GM19043 (cell line): ENCODE measurements at regions not wholly inside any gene's neighbourhood (a gene's known extent, or its start where the extent isn't known, plus 50 kb on each side); places are given as distances from the start of the nearest gene placed in this dataset.
"Not testable (repeated sequence)": the region's sequence is repeated elsewhere in the genome, so short reads cannot be mapped to it uniquely, and the experiment has no call there.

Experiments
- ATAC-seq: cut with Tn5 transposase; IDR thresholded peaks from one replicate; pipeline ENCODE4 v1.9.1; 2021; ENCODE audit warnings: low read depth; ENCODE audit not compliant: unreplicated experiment

GRCh38 chr20:47984437-47984836 is 199.2 kb upstream of the SULF2 start:
- no peak for ATAC-seq

DNA sequence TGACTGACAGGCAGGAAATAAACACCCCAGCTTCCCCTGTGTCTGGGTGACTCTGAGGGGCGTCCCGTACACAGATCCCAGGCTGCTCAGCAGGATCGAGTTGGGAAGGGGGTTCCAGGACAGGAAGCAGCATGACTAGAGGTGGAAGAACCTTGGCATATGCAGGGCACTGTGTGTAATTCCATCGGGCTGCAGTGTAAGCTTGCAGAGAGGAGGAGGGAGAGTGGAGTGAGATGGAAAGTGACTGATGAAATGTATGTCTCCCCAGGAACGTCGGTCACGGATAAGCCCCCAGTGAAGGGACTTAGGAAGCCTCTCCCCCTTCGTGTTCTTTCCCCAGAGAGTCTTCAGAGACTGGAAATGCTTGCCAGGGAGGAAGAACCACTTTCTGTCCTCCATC is 198.4 kb upstream of the SULF2 start:
- ATAC-seq: not testable (repeated sequence)

DNA sequence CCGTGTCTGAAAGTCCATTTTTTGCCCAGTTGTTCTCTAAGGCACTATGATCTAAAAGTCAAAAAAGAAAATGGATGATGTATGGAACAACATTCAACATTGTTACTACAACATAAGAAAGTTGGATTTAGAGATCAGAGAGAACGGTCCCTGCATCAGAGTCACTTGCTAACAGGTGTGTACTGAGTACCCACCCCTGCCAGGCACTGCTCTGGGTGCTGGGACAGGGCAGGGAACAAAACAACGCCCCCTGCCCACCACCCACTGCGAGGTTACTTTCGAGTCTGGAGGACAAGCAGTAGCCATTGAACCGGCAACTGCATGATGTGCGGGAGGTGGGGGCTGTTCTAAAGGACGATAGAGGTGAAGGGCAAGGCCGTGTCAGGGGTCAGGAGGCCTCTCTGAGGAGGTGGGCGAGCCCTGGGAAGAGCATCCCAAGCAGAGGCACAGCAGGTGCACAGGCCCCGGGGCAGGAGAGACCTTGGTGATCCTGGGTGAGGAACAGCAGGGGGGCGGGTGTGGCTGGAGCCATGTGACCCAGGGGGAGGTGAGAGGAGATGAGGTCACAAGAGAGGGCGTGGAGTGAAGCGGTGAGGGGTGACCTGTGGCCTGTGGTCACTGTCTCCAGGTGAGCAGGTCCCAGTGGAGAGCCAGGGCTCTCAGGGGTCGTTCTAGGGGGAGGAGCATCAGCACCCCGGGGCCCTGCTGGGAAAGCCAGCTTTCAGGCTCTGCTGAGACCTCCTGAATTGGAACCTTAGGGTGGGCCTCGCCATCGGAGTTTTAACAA is 197.5 kb upstream of the SULF2 start:
- ATAC-seq: no peak

GRCh38 chr20:47981222-47981621 is 195.9 kb upstream of the SULF2 start:
- ATAC-seq: no peak

DNA sequence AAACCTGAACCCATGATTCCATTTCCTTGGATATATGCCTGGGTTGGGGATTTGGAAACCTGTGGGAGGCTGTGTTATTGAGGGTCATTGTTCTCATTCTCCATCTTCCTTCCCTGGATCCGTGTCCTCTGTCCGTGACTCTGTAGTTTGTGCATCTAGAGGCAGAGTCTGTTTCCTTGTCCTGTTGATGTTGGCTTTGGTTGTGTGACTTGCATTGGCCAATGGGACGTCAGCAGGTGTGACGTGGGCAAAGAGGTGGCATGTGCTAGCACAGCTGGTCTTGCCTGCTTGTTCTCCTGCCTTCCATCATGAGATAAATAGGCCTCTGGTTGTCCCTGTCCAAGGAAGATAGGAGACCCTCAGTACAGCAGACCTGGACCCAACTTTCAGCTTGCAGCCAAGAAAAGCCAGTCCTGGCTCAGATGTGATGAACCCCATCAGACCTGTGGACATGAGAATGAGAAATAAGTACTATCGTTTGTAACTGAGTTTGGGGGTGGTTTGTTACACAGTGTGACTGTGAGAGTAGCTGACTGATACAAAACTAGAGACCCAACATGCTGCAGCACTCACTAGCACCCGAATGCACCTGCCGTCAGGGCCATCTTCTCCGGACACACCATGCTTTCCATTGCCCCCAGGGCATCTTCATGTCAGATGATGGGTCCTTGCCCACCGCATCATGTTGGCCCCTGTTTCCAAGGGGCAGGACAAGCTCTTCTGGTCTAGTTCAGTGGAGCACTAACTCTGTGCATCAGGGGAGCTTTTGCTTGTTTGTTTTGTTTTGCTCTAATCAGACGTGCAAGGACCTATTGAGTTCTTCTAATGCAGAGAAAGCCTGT is 195.3 kb upstream of the SULF2 start:
- no peak for ATAC-seq

DNA sequence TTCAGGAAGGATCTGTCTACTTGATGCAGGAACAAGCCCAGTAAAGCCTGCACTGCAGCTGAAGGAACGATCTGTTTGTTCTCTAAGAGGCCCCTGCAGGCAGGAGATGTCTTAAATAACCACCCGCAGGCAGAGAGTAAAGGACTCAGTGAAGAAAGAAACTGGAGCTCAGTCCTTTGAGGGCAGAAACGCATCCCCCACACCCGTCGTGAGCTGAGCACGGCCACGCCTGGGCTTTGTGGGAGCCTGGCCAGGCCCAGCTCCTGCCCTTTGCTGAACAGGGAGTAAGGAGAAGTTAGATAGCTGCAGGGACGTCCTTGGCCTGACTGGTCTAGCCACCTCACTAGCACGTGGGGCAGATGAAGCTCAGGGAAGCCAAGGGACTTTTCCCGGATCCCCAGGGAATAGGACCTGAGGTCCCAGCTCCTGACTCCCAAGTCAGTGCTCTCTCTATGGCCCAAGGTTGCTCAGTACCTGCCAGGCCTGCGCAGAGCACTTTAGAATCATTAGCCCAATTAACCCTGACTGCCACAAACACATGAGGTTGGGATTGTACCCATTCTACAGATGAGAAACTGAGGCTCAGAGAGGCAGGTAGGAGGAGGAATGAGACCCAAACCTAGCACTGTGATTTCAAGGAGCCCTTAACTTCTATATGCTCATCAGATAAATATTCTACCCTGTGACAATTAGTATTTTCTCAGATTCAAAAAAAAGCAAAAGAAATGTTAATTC is 194.2 kb upstream of the SULF2 start:
- not testable (repeated sequence) for ATAC-seq

DNA sequence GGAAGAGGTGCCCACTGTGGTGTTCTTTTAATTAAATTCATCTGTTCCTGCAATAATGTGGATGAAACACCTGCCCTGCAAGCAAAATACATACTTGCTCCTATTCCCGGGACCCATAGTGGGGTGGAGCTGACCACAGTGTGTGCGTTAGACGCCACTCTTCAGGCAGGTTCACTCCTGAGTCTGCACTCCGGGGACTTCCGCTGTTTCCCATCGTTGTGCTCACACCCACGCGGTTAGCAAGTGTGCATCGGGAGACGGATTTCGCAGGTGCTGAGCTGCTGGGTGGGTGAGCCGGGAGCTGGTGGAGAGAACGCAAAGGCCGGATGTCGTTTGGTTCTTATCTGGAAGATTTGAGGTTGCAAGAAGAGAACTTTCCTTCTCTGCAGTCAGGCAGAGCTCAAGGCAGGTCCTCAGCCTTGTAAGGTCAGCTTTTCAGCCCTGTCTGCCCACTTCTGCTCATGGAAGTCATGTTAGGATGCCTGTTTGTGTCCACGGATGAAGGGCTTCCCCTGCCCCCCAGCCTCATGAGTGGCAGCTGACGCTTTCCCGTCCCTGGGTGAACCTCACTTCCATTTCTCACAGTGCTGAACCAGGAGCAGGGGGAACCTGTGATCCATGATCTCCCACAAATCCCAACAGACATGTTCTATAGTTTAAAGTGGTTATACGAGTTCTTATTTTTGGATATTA is 193.3 kb upstream of the SULF2 start:
- ATAC-seq: not testable (repeated sequence)

DNA sequence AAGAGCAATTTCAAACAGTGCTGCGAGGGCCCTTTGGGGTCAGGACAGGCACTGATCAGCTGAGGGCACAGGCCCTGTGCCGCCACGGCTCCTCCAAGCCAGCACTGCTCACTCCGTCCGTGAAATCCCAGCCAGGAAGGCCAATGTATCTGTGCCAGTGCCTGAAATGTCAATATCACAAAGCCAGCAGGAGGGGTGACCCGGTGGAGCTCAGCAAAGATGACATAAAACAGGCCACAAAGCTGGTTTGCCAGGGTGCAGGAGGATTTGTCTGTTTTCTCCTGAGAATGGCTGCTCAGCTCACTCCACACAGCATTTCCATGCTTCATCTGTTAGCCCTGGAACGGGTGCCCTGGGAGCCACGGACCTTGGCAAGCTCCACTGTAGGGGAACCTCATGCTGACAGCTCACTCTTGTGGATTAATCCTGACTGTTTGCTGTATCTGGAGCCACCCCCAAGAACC is 192.5 kb upstream of the SULF2 start:
- not testable (repeated sequence) for ATAC-seq

DNA sequence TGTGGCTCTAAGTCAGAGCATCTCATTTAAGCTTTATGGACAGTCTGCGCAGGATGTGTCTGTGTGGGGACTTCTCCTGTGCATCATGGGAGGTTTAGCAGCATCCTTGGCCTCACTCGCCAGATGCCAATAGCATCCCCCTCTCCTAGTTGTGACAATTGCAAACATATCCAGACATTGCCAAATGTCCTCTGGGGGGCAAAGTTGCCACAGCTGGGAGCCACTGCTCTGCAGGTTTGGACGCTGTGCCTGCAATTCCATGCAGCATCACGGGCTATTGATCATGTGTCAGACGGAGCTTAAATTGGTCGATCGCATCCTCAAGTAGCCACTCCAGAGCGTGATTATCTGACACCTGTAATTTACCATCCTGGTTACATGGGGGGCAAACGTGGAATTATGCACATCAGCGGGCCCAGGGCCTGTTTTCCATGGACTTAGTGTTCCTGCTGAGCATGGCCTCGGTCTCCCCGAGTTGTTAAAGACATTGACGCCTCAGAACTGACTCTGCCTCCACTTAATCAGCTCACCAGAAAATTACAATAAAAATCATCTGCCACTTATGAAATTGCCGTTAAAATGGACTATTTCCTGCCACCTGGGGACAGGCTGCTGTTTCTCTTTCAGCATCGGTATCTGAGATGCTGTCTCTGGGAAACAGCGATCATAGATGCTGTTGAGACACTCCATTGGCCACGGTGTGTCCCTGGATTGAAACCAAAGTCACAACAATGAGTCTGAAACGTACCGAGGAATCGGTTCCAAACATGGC is 191.9 kb upstream of the SULF2 start:
- not testable (repeated sequence) for ATAC-seq

DNA sequence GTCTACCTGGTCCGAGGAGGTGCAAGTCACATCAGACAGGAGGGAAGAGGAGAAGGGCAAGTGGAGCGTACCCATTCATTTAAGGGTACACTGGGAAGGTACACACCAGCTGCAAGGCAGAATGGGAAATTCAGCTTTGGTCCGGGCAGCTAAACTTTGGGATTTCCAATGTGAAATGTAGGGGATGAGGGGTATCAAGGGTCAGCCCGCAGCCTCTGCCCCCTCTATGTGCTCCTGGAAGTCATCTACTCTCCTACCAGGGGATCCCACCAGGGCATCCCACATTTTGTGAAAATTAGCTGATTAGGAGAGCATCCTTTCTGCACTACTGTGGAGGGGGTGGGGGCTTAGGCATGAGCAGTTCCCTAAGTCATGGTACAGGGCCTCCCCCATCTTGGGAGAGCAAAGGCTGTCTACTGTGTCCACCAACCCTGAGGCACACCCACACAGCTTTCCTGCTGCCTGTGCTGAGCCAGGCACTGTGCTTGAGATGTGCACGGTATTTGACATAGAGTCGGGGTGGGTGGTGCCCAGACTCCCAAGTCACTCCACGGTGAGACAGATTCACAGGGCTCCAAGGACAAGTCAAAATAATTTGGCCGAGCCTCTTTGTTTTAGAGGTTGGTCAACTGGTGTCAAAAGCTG is 189.1 kb upstream of the SULF2 start:
- no peak for ATAC-seq

DNA sequence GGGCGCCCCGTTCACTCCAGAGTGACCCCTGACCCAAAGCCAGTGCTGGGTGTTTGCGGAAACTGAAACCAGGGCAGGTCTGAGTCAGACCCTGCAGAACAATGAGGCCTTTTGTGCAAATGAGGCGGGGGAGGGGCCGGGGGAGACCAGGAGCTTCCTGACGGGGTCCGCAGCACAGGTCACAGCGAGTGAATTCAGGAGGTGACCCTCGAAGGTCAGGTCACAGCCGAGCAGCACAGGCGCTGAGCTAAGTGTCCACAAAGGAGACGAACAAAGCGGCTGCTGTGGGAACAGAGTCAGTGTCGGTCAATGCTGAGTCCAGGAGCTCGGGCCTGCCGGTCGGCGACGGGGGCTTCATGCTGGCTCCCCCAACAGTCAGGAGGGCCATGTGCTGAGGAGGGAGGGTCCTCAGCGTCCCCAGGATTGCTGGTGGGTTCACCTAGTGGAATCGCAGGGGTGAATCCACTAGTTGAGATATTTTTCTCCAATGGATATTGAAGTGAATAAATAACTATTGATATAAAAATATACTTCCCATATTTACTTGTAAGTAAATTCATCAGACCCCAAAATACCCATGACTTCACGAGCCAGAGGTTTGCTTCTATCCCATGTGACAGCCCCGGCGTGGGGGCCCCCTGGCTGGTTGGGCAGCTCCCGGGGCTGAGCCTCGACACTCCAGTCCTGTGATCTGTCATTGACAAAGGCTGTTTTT is 188.4 kb upstream of the SULF2 start:
- no peak for ATAC-seq

- ATAC-seq: no peak
These were observed 187.6 kb upstream of the SULF2 start for GRCh38 chr20:47972916-47973309.

DNA sequence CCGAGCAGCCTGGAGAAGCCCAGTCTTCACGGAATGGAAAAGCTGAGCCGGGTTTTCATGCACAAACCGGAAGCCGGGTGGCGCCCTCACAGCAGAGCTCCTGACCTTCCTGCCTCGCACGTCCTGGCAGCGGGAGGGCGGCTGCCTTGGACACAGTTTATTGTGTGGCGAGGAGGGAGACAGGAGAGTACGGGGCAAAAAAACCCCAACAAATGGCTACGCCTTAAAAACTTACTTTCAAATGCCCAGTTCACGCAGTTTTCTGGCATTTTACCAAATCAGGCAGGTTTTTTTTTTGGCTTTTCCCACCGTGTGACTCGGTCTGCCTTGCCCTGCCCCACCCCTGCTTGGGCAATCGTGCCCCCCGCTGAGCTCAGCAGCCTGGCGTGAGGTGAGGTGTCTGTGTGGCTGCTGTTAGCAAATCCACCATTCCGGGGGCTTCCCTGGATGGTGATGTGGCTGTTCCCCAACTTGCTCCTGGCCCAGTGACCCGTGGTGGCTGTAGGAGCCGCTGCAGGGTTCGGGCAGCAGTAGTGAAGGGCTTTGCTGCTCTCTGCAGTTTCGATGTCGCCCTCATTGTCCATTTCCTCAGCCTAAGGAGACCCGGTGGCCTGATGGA is 187.1 kb upstream of the SULF2 start:
- ATAC-seq: not testable (repeated sequence)

DNA sequence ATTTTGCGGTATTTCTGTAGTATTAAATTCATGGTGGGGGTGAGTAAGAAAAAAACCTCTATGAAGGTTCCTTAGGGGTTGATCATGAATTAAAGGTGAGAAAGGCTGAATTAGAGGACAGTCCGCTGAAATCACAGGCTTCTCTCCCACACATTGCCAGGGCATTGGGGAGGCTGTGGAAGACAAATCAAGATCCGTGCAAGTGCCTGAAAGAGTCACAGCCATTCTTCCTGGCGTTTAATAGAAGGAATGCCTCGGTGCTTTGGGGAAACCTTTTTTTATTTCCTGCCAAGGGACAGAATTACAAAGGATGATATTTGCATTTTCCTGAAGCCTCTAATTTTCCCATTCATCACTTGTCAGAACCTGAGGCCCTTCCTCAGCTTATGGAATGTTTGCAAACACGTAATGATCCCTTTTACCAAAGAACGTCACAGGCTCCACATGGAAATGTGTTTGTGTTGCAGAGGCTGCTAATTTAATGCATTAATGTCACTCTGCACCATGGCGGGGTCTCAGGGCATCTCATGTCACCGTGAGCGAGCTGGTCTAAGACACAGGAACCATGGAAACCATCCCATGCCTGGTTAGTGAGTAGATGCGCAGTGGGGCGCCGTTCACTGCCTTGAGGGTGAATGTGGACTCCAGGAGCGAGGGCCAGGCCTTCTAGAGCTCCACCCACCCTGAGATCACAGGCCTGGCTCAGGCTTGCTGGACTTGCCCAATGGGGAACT is 185.9 kb upstream of the SULF2 start:
- ATAC-seq: no peak

GRCh38 chr20:47970282-47970903 is 185.1 kb upstream of the SULF2 start:
- no peak for ATAC-seq

DNA sequence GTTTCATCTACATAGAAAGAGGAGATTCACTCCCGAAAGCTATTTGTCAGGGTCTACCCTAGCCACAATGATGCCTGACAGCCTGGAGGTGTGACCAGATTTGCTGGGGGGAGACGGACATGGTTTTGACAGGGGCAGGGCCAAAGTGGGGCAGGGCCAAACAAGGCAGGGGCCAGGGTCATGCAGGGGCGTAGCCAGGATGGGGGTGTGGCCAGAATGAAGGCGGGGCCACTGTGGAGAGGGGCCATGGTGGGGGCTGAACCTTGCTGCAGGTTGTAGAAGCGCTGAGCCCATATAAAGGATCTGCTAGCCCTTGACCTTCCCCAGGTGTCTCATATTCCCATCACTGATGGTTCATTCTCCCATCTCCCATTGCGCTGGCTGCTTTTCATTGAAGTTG is 184.1 kb upstream of the SULF2 start:
- no peak for ATAC-seq
